Epithelial cell of prostate (primary cell): ENCODE measurements at regions not wholly inside any gene's neighbourhood (a gene's known extent, or its start where the extent isn't known, plus 50 kb on each side); places are given as distances from the start of the nearest gene placed in this dataset.
"Not testable (repeated sequence)": the region's sequence is repeated elsewhere in the genome, so short reads cannot be mapped to it uniquely, and the experiment has no call there.

Source experiments
- DNase-seq: peaks from one replicate; pipeline ENCODE4 v3.0.0-alpha.2; 2011; ENCODE audit warnings: low read depth, low spot score
- H3K27ac ChIP-seq: fragments of 450-650 bp; 2 replicates; pipeline ENCODE4 v1.5.1; 2017; ENCODE audit warnings: mild to moderate bottlenecking

DNA sequence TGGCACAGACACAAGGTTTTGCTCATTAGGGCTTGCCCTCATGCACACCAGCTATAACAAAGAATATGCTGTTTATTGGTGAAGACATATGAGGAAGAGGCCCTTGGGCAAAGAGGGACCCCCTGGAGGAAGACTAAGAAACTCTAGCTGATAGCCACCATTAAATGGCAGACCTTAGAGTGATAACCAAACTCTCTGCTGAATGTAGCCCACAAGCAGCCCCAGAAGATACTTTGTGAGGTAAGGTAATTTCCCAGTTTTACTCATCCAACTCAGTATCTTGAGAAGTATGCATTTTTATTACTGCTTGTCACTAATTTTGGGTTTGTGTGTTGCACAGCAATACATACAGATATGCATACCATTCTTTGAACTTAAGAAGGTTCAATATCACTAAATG lies 563.3 kb downstream of the DOK5 start:
- DNase-seq: no peak
- no peak overlapping the region for H3K27ac ChIP-seq

DNA sequence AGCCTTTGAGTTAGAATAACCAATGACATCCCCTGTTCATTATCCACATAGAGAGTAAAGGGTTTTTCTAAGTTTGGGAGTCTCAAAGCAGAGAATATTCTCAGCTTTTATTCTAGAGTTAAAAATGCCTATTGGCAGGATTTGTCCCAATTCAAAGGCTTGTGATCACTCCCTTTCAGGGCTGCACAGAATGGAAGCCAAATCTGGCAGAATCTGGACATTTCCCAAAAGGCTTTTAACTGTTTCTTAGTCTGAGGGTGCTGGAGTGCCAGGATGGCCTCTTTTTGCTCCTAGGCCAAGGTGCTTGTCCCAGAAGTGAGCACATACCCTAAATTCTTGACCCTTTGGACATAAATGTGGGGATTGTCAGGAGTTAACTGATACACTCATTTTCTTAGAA lies 556.6 kb downstream of the DOK5 start:
- H3K27ac ChIP-seq: no peak overlapping the region

DNA sequence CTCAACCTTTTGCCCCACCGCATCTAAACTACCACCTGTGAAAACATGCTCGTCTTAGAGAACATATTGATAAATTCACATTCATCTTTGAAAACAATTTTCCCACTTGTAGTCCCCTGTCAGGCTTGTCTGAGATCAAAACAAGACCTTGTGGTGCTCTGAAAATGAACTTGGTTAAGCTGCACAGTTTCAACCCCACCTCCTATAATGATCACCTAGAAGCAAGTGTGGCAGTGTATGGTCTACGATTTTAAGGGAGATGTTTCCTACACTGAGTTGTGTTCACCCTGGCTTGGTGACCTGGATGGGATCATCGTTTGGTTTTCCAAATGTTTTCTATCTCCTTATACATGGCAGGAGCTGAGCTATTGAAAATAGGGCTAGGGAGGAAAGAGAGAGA lies 539.4 kb downstream of the DOK5 start:
- no peak for DNase-seq
- no peak overlapping the region for H3K27ac ChIP-seq

More for the DNA sequence above, 556.6 kb downstream of the DOK5 start:
- no peak for DNase-seq

GRCh38 chr20:55010761-55011160 lies 535.4 kb downstream of the DOK5 start:
- DNase-seq: no peak
- no peak overlapping the region for H3K27ac ChIP-seq

- DNase-seq: no peak
- no peak overlapping the region for H3K27ac ChIP-seq
Observed at GRCh38 chr20:55009066-55009465, 533.7 kb downstream of the DOK5 start.

GRCh38 chr20:55004044-55004443 lies 528.7 kb downstream of the DOK5 start:
- no peak overlapping the region for H3K27ac ChIP-seq
- no peak for DNase-seq

DNA sequence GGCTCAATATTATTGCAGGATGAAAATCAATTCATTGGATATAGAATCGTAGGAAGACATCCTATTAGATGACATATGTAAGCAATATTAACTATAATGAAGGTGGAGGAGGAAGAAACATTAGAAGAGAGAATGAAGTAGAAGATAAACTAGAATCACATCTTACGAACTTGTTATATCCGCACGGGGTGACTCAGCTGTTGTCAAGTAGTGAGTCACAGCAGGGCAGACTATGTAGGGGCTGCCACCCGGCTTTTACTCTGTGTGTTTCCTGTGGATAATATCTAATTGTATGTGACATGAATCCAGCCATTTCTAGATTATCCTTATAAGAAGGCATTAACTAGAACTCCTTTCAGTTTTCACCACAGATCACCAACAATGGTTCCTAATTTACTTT lies 520.2 kb downstream of the DOK5 start:
- H3K27ac ChIP-seq: no peak overlapping the region
- DNase-seq: no peak

DNA sequence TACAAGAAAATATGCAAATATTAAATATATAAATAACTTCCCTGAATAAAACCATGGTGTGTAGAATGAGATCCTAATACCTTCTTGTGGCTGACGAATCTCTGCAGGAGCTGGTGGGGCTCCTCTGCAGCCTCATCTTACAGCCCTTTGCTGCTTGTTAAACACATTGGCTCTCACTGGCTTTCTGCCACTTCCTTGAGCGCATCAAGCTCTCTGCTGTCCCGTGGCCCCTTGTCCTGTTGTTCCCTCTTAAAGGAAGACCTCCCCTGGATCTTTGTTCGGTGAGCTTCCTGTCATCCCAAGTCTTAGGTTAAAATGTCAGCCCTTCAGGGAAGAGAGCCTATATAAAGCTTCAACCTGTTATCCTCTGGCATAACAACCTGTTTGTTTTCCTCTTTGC lies 519.6 kb downstream of the DOK5 start:
- no peak for DNase-seq
- H3K27ac ChIP-seq: no peak overlapping the region

DNA sequence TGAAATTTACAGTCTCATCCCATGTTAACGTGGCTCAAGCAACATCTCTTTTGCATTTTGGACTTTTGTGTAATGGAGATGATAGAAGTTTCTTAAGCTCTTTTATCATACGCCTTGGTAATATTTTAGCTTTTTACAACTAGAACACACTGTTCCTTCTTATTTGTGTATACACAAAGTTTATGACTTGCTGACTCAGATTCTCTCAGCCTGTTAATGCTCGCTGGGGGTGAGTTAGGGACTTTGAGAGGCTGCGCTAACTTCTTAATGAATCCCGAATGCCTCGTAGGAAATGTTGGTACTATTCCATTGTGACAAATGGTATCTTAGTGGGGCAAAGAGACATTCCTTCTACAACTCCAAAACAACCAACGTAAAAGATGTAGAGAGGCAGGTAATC lies 509.7 kb downstream of the DOK5 start:
- no peak overlapping the region for H3K27ac ChIP-seq
- no peak for DNase-seq

DNA sequence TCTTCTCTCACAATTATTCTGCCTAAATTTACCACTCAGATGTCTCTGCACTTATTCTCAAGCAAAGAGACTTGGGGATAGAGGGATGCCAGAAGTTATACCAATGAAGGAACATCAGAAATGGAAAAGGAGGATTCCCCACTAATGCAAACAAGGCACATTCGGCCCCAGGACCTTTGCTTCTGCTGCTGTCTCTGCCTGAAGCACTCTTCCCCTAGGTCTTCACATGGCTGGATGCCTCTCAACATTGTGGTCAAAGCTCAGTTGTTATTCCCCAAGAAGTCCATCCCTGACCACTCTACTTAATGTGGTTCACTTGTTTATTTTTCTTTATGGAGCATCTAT lies 508.7 kb downstream of the DOK5 start:
- no peak for DNase-seq
- H3K27ac ChIP-seq: peak overlapping the region; percentile 20

DNA sequence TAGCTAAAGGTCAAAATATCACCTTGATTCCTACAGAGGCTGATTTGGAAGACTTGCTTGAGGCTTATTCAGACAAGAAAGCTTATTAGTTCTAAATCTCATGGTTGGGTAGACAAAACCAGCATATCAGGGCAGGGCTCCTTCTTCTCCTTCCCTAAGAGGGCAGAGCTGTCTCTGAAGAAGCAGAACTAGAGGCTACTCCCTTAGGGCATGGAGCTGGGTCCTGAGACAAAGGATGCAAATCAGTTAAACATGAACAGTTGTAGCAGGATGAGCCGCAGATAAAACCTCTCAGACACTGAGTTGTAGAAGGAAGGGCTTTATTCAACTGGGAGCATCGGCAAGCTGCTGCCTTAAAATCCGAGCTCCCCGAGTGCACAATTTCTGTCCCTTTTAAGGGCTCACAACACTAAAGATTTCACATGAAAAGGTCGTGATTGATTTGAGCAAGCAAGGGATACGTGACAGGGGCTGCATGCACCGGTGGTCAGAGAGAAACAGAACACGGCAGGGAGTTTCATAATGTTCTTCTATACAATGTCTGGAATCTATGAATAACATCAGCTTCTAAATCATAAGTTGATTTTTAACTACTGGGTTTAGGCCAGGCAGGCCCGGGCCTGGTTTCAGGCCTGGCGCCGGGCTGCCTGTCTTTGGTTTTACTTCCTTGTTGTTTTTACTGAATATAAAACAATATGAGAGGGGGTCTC lies 508.2 kb downstream of the DOK5 start:
- peak overlapping the region; percentile 20 for H3K27ac ChIP-seq
- not testable (repeated sequence) for DNase-seq

DNA sequence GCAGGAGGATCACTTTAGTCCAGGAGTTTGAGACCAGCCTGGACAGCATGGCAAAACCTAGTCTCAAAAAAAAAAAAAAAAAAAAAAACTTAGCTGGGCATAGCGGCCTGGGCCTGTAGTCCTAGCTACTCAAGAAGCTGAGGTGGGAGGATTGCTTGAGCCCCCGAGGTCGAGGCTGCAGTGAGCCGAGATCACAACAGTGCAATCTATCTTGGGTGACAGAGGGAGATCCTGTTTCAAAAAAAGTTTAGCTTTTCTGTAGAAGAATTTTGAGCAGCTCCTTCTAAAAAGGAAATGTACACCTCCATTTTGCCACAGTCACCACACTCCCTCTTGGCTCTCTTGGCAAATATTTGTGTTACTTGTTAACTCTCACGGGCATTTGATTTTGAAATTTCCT lies 505.8 kb downstream of the DOK5 start:
- no peak for DNase-seq
- H3K27ac ChIP-seq: no peak overlapping the region

DNA sequence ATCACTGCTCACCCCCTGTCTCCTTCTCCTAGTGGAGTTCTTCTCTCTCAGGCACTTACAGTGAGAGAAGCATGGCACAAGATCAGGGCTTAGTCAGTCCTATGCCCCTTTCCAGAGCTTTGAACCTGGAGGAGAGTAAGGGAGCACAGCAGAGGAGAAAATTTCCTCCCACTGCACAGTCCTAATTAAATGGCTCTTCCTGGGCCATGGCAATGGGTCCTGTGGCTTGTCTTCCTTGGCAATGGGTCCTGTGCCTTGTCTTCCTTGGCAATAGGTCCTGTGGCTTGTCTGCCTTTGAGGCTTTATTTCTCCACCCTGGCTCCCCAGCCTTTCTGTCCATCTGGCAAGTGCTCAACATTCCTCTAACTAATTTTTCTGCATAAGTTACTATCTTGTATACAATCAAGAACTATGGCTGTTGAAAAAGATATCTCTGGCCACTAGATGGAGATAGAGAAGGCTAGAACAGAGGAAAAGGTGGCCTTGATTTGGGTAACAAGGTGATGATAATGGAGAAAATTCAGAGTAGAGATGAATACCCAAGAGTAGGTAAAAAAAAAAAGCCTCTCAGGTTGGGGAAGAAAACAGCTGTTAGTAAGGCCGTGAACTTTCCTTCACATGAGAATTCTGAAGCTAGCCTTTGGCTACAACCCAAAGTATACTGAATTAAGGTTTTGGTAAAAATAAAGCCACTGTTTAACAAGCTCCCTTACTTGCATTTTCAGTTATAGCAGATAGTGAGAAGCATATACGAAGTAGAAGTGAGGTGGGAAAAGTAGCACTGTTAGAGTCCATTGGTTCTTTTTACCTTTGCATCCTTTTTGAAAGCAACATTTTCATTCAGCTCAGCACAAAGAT lies 504.9 kb downstream of the DOK5 start:
- no peak overlapping the region for H3K27ac ChIP-seq

GRCh38 chr20:54950304-54950703 lies 474.9 kb downstream of the DOK5 start:
- no peak for DNase-seq
- H3K27ac ChIP-seq: no peak overlapping the region

More for the DNA sequence above, 504.9 kb downstream of the DOK5 start:
- DNase-seq: no peak

DNA sequence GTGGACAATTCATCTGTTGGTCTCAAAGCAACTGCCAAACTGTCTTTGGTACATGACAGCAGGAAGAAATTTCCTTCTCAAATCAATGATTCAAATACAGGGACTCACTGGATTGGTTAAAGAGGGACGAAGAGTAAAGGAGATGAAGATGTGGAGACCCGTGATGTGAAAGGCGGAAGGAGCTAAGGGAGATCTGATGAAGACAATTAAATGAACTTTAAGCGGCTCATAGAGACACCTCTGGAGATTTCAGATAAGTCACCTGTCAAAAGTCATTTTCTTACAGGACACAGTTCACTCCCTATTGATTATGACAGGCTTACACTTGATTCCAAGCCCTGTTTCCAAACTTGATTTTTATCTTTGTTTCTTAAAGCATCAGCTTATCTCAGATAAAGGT lies 466.3 kb downstream of the DOK5 start:
- H3K27ac ChIP-seq: no peak overlapping the region
- no peak for DNase-seq

DNA sequence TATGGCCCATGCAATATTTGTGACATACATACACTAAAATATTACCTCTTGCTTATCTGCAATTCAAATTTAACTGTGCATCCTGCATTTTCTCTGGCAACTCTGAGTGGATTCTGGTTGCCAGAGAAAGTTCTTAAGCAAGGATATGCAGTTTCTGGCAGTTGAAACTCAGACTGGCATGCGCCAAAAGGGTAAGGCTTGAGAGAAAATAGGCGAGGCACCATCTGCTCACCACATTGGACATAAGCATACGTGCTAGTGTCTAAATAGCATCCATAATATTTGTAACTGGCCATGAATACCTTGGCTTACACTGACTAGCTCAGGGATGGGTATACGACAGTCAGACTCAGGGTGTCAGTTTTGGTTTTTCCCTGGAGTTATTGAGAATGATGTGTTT lies 465.1 kb downstream of the DOK5 start:
- no peak overlapping the region for H3K27ac ChIP-seq
- DNase-seq: no peak

DNA sequence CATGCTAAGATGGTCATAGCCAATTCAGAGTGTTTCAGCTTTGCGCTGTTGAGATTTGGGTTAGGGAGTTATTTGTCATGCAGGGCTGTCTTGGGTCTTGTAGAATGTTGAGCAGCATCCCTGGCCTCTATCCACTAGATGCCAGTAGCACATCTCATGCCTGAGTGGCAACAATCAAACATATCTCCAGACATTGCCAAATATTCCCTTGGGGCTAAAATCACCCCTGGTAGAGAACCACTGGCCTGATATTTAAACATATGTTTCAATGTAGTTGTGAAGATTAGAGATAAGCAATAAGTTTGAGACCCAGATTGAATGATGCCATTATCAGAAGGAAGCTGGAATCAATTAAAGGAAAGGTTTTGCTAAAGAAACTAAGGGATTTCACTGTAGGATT lies 463.3 kb downstream of the DOK5 start:
- no peak for DNase-seq
- H3K27ac ChIP-seq: no peak overlapping the region

DNA sequence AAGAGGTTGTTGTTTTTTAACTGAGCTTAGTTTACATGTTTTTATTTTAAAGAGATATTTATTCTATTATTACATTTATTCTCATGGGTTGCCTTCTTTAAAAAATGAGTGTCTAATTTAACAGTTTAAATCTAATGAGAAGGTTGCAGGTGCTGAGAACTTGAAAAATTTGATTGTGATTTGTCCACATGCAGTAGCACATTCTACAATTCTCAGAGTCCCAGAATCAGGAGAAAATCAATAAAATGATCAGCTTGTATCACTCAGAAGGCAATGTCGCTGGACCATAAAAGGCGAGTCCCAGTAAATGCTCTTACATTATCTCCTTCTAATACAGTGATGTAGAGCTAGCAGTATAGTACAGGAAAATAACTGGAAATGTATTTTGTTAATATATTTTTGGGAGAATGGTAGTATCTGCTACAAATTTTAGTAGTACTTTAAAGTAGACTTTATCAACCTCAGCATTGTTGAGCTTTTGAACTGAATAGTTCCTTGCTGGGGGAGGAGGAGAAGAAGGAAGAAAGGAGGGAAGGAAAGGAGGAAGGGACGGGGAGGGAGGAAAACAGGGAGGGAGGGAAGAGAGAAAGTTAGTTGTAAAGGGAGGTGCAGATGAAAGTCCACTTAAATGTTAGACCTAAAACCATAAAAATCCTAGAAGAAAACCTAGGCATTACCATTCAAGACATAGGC lies 458.0 kb downstream of the DOK5 start:
- no peak overlapping the region for H3K27ac ChIP-seq
- DNase-seq: no peak

GRCh38 chr20:54929191-54929590 lies 453.8 kb downstream of the DOK5 start:
- H3K27ac ChIP-seq: no peak overlapping the region
- no peak for DNase-seq

- no peak overlapping the region for H3K27ac ChIP-seq
- DNase-seq: no peak
Observed at GRCh38 chr20:54928564-54928963, 453.2 kb downstream of the DOK5 start.

GRCh38 chr20:54922636-54923035 lies 447.2 kb downstream of the DOK5 start:
- no peak overlapping the region for H3K27ac ChIP-seq
- no peak for DNase-seq
